HepG2 (cell line): ENCODE measurements at regions not wholly inside any gene's neighbourhood (a gene's known extent, or its start where the extent isn't known, plus 50 kb on each side); places are given as distances from the start of the nearest gene placed in this dataset.

Experiments used
- ATAC-seq: fragments of 200-7000 bp; cut with Tn5 transposase; 3 replicates; pipeline ENCODE4 v1.9.1; 2020; ENCODE audit warnings: mild to moderate bottlenecking, moderate library complexity
- BruUV-seq: library from RNA; stranded (reverse); fragments of 400-500 nt; replicated peaks from 2 replicates; lab custom pipeline; 2021; lab: Mats Ljungman, UMichigan
- CTCF ChIA-PET: fragments of 300-600 bp; formaldehyde crosslinking; extraction: SDS; loops from one replicate; lab custom pipeline; 2021; ENCODE audit warnings: low total read pairs, inconsistent platforms, low intra/inter-chr PET ratio; lab: Yijun Ruan, JAX
- POLR2A ChIA-PET: fragments of 350-600 bp; sonication (Branson Sonifier 250); formaldehyde crosslinking; loops from one replicate; lab custom pipeline; 2020; ENCODE audit warnings: antibody characterized with exemption, inconsistent platforms; lab: Yijun Ruan, JAX
- DNase-seq: peaks from one replicate; pipeline ENCODE4 v3.0.0-alpha.2; 2015; ENCODE audit warnings: low spot score
- FAIRE-seq: peaks from 3 replicates; lab custom pipeline; 2011; peaks lifted over from hg19 to GRCh38; lab: Jason Lieb, UNC
- H2AFZ ChIP-seq: one replicate; pipeline ENCODE4 v1.6.1; 2011; ENCODE audit warnings: low read length, inconsistent platforms
- H3K27ac ChIP-seq: fragments of 300-600 bp; 3 replicates; pipeline ENCODE4 v1.8.0; 2011; ENCODE audit warnings: mixed run types, mild to moderate bottlenecking, mixed read lengths, low read length, inconsistent platforms; ENCODE audit not compliant: insufficient read depth; ENCODE audit errors: extremely low read length
- H3K27me3 ChIP-seq, 2 experiments: fragments of 200-600 bp in 1 of 2; 2 replicates in 1 of 2; 3 replicates in 1 of 2; pipeline versions ENCODE4 v1.6.0 to v1.8.0; 2011; ENCODE audit warnings: low read length in 2 of 2, mild to moderate bottlenecking in 2 of 2, moderate library complexity in 2 of 2, inconsistent platforms in 1 of 2; ENCODE audit not compliant: insufficient read depth in 2 of 2, control insufficient read depth in 1 of 2
- H3K36me3 ChIP-seq, 2 experiments: fragments of 200-600 bp in 1 of 2; replicated peaks in 1 of 2; 2 replicates in 1 of 2; 3 replicates in 1 of 2; pipeline versions ENCODE4 v1.5.1 to v1.8.0; 2011; ENCODE audit warnings: low read length in 2 of 2, inconsistent platforms in 1 of 2; ENCODE audit not compliant: insufficient read depth in 2 of 2, control insufficient read depth in 1 of 2
- H3K4me1 ChIP-seq: 2 replicates; pipeline ENCODE4 v1.5.1; 2012; ENCODE audit warnings: low read length, inconsistent platforms; ENCODE audit not compliant: insufficient read depth
- H3K4me2 ChIP-seq: 2 replicates; pipeline ENCODE4 v1.6.0; 2011; ENCODE audit warnings: low read depth, low read length, inconsistent platforms
- H3K4me3 ChIP-seq, 3 experiments: fragments of 200-600 bp in 1 of 3; sonication (generic), shearing (Covaris generic) in 1 of 3; replicated peaks in 1 of 3; 2 replicates each; pipeline ENCODE4 v1.5.1; 2011 to 2016; ENCODE audit warnings: low read length in 3 of 3, inconsistent platforms in 2 of 3, low read depth in 2 of 3, mild to moderate bottlenecking in 2 of 3, control low read depth in 1 of 3, mixed read lengths in 1 of 3; ENCODE audit not compliant: insufficient read depth in 1 of 3
- H3K79me2 ChIP-seq: one replicate; pipeline ENCODE4 v1.6.1; 2011; ENCODE audit warnings: low read length, inconsistent platforms; ENCODE audit not compliant: insufficient read depth
- H3K9ac ChIP-seq: 2 replicates; pipeline ENCODE4 v1.6.0; 2011; ENCODE audit warnings: mild to moderate bottlenecking, low read depth, low read length, inconsistent platforms; ENCODE audit not compliant: insufficient read depth
- H3K9me3 ChIP-seq: 2 replicates; pipeline ENCODE4 v1.5.1; 2012; ENCODE audit warnings: mild to moderate bottlenecking, low read length
- H4K20me1 ChIP-seq: 2 replicates; pipeline ENCODE4 v1.6.0; 2011; ENCODE audit warnings: inconsistent platforms, mild to moderate bottlenecking, low read length, moderate library complexity; ENCODE audit not compliant: insufficient read depth
- IRF1 ChIP-seq: sonication (generic); formaldehyde crosslinking; IDR thresholded peaks from 2 replicates; pipeline ENCODE4 v1.4.0; 2020; ENCODE audit warnings: low read depth, mild to moderate bottlenecking, missing genetic modification reagents
- KDM5A ChIP-seq: fragments of 200-600 bp; sonication (generic); IDR thresholded peaks from 2 replicates; pipeline ENCODE4 v1.7.0; 2018; ENCODE audit warnings: antibody characterized with exemption, mild to moderate bottlenecking, low read length, borderline replicate concordance
- PAWR ChIP-seq: sonication (generic); formaldehyde crosslinking; IDR thresholded peaks from 2 replicates; pipeline ENCODE4 v1.4.0; 2020; ENCODE audit warnings: missing genetic modification reagents, mild to moderate bottlenecking, borderline replicate concordance
- WGBS: methylation state at CpG from one replicate; pipeline ENCODE4 v1.1.6; 2017; ENCODE audit warnings: low lambda C conversion rate; 5-methylcytosine and 5-hydroxymethylcytosine counted together
- in situ Hi-C: cut with HindIII; loops from 2 replicates; pipeline ENCODE4 v1.10.0; 2017; ENCODE audit warnings: low pct_unique_long_range_greater_than_20kb; ENCODE audit not compliant: extremely low pct_ligation_motif_present
- intact Hi-C: fragments of 100-400 bp; cut with micrococcal nuclease; formaldehyde crosslinking; loops from one replicate; pipeline ENCODE4 v1.10.0; 2022; ENCODE audit not compliant: unreplicated experiment
- TF ChIP-seq, protein P1 (sequence below): sonication (generic); formaldehyde crosslinking; IDR thresholded peaks from 2 replicates; pipeline ENCODE4 v1.4.0; 2020; ENCODE audit warnings: mild to moderate bottlenecking, missing genetic modification reagents

- TF ChIP-seq KDM5A, result no peak
Observed at GRCh38 chr5:62066761-62067277, 239.2 kb upstream of the KIF2A start (continued).

DNA sequence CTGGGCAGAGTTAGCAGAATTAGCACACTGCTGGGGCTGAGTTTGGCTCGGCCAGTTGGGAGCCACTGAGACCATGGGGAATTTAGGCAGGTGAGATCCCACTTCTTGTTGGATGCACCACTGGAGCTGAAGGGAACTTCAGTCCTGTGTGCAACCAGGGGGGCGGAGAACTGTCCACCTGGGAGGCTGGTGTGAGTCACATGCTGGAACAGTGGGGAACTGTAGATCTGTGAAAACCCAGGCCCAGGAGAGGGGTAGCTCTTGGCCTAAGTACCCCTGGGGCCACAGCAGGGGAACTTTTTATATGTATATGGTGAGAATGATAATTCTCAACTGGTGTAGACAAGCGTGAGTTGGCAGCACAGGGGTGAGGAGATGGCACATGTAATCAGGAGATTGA is 237.5 kb upstream of the KIF2A start:
- no peak overlapping the region for H3K9ac ChIP-seq
- no peak overlapping the region for H3K4me2 ChIP-seq
- no peak for FAIRE-seq
- WGBS, result 10% methylated on average over 3 of the region's 3 CpGs
- in situ Hi-C loops, result no loop called here
- ATAC-seq, result no peak
- H3K4me1 ChIP-seq, result no peaks in the 10 kb centered on the region
- H3K9me3 ChIP-seq, result no peaks in the 10 kb centered on the region
- TF ChIP-seq, protein P1, sequence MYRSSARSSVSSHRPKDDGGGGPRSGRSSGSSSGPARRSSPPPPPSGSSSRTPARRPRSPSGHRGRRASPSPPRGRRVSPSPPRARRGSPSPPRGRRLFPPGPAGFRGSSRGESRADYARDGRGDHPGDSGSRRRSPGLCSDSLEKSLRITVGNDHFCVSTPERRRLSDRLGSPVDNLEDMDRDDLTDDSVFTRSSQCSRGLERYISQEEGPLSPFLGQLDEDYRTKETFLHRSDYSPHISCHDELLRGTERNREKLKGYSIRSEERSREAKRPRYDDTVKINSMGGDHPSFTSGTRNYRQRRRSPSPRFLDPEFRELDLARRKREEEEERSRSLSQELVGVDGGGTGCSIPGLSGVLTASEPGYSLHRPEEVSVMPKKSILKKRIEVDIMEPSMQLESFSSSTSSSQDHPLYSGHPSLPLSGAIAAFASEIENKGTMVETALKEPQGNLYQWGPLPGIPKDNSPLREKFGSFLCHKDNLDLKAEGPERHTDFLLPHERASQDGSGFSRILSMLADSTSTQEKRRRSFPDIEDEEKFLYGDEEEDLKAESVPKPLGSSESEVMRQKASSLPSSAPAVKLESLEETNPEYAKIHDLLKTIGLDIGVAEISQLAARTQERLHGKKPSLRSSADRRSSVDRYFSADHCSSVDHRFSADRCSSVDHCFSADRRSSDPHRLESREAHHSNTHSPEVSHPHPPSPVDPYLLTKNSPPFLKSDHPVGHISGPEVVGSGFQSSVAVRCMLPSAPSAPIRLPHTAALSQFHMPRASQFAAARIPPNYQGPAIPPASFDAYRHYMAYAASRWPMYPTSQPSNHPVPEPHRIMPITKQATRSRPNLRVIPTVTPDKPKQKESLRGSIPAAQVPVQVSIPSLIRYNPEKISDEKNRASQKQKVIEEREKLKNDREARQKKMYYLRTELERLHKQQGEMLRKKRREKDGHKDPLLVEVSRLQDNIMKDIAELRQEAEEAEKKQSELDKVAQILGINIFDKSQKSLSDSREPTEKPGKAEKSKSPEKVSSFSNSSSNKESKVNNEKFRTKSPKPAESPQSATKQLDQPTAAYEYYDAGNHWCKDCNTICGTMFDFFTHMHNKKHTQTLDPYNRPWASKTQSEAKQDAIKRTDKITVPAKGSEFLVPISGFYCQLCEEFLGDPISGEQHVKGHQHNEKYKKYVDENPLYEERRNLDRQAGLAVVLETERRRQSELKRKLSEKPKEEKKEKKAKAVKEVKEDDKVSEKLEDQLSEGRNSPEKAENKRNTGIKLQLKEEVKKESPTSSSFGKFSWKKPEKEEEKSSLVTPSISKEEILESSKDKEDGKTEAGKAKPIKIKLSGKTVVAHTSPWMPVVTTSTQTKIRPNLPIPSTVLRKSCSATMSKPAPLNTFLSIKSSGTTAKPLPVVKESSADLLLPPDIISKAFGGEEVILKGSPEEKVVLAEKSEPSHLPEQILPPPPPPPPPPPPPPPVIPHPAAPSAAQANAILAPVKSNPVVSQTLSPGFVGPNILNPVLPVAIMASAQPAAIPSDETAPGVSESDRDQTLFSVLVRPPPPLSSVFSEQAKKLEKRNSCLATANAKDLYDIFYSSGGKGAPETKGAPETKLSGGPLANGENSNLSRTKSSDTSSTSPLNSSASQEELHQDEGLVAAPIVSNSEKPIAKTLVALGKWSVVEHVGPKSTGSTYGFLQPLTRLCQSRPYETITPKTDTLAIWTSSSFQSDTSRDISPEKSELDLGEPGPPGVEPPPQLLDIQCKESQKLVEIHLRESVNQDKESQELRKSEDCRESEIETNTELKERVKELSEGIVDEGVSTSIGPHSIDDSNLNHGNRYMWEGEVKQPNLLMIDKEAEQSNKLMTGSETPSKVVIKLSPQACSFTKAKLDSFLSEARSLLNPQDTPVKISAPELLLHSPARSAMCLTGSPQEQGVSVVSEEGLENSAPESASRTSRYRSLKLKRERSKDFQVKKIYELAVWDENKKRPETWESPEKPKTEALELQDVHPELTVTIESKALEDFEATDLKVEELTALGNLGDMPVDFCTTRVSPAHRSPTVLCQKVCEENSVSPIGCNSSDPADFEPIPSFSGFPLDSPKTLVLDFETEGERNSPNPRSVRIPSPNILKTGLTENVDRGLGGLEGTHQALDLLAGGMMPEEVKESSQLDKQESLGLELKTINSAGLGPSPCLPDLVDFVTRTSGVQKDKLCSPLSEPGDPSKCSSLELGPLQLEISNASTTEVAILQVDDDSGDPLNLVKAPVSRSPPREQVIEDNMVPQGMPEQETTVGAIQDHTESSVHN (CRISPR knock-in tag), result no peak
- TF ChIP-seq PAWR (CRISPR knock-in tag) (no peak), IRF1 (CRISPR knock-in tag) (no peak)
- no TSS peak for BruUV-seq
- intact Hi-C loops, result no loop called here
- H3K4me3 ChIP-seq, result no peak overlapping the region
- ChIA-PET CTCF (no interaction called here), POLR2A (no interaction called here)
- H3K27me3 ChIP-seq, result peaks cover 0 to 9% of the 10 kb centered on the region in 2 experiments; a peak in 1 of 5 replicates
- H2AFZ ChIP-seq, result no peak overlapping the region
- no peaks in the 10 kb centered on the region for H3K79me2 ChIP-seq
- H3K36me3 ChIP-seq, result no peaks in the 10 kb centered on the region
- H4K20me1 ChIP-seq, result no peaks in the 10 kb centered on the region
- no peak overlapping the region for H3K27ac ChIP-seq
- DNase-seq, result no peak
